ENCODE measurements at regions not wholly inside any gene's neighbourhood (a gene's known extent, or its start where the extent isn't known, plus 50 kb on each side); places are given as distances from the start of the nearest gene placed in this dataset.
A peak's percentile ranks its signal among the peaks of the same experiment; 100 is the strongest.
"Not testable (repeated sequence)": the region's sequence is repeated elsewhere in the genome, so short reads cannot be mapped to it uniquely, and the experiment has no call there.

DNA sequence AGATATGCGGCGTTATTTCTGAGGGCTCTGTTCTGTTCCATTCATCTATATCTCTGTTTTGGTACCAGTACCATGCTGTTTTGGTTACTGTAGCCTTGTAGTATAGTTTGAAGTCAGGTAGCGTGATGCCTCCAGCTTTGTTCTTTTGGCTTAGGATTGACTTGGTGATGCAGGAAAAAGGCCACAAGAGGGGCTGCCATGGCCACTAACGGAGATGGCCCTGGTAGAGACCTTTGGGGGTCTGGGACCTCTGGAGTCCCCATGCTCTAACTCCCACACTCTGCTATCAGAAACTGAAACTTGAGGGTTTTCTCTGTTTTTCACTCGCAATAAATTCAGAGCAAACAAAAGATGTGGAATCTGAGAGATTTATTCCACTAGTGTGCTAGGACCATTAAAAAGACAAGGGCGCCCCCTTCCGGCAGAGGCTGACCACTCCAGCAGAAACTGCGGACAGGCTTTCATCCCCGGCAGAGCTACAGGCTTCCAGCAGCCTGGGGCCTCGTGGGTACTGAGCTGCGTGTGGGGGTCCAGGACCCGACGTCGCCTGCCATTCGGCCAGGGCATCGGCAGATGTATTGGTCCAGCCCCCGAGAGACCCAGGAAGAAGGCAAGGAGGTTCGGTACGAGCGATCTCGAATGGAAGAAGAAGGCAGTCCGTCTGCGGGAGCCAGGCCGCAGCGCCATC is 775.1 kb downstream of the EPHA7 start:
- not testable (repeated sequence) for DNase-seq

- no peak for DNase-seq
Observed at GRCh38 chr6:92635553-92636153, 783.7 kb downstream of the EPHA7 start.

GRCh38 chr6:92634561-92634960 is 784.8 kb downstream of the EPHA7 start:
- no peak for DNase-seq

DNA sequence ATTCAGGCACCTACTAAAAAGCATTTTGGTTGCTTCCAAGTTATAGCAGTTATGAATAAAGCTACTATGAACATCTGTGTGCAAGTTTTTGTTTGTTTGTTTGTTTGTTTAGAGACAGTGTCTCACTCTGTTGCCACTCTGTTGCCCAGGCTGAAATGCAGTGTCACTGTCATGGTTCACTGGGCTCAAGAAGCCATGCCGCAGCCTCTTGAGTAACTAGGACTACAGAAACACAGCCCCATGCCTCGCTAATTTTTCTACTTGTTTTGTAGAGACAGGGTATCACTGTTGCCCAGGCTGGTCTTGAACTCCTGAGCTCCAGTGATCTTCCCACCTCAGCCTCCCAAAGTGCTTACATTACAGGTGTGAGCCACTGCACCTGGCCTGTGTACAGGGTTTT is 795.9 kb downstream of the EPHA7 start:
- DNase-seq: no peak

- DNase-seq: no peak
Observed at GRCh38 chr6:92617721-92618120, 801.6 kb downstream of the EPHA7 start.

DNA sequence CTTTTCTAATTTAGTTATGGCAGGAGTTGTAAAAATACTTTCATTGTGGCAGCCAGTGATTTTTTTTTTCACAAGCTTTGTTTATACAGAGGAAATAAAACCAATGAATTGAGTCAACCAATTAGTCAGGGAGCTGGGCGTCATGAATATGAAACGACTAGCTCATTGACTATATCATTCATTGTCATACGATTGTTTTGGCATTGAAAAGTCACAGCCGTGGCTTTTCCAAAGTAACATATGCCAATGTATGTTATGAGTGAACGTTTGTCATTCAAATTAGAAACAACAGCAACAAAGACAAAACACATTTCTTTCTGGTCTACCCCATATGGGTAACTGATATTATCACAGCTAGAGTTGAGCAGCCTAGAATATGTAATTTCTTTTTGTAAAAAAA is 810.6 kb downstream of the EPHA7 start:
- no peak for DNase-seq

DNA sequence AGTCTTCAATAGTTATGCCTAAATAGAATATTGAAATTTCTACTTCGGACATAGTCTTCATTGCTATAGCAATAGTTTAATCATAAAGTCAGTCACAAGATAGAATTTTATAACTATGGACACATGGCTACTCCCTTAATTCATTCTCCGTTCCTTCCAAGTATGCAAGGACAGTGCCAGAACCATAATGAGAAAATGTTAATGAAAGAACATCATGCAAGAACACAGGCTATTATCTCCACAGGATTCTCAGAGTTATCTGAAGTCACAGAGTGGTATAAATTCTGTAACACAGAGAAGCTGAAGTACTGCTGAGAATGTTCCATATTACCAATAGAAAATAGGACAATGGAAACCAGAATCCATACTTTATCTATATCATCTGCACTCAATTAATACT is 826.2 kb downstream of the EPHA7 start:
- no peak for DNase-seq

- DNase-seq: no peak
Observed at GRCh38 chr6:92589996-92590395, 829.4 kb downstream of the EPHA7 start.

GRCh38 chr6:92588148-92588547 is 831.2 kb downstream of the EPHA7 start:
- no peak for DNase-seq

GRCh38 chr6:92587525-92587924 is 831.8 kb downstream of the EPHA7 start:
- no peak for DNase-seq

GRCh38 chr6:92586236-92586977 is 833.0 kb downstream of the EPHA7 start:
- DNase-seq: peak in 1 of 3 donors; percentile 7

DNA sequence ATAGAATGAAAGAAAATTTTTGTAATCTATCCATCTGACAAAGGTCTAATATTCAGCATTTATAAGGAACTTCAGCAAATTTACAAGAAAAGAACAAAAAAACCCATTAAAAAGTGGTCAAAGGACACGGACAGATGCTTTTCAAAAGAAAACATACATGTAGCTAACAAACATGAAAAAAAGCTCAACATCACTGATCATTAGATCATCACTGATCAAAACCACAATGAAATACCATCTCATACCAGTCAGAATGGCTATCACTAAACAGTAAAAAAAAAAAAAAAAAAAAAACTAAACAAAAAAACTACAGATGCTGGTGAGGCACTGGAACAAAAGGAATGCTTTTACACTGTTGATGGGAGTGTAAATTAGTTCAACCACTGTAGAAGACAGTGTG is 837.1 kb downstream of the EPHA7 start:
- no peak for DNase-seq

GRCh38 chr6:92577077-92577719 is 842.2 kb downstream of the EPHA7 start:
- DNase-seq: peak in 1 of 3 donors; percentile 50

DNA sequence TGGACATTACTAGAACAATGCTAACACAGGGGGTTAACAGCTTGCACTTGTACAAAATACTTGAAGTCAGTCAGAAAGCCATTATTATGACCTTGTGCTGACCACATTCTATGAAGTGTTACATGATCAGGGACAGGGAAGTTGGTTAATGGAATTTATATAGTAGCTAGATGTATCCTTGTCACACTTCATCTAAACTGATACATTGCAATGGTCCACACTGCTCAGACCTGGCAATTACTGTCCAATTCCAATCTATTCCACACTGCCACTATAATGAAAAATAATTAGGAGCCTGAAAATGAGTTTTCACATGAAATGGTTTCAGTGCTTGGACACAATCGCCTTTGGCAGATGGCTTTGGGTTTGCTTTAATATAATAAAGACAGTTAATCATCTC is 850.8 kb downstream of the EPHA7 start:
- DNase-seq: no peak

DNA sequence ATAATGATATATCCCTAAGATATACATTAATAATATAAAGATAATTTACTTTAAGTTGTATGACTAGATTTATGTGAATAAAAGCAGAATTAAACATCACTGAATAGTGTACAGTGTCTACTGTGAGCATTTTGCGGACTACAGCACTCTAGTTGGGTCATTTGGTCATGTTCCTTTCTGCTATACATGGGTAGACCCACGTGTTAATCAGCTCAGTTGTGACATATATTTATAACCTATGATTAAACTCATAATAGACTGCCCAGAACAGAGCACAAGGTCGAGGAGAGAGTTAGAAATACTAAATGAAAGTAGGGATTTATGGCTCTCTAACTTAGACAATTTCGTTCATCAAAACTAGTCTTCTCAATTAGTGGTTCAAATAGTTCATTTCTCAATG is 852.7 kb downstream of the EPHA7 start:
- no peak for DNase-seq

GRCh38 chr6:92564376-92564775 is 855.0 kb downstream of the EPHA7 start:
- no peak for DNase-seq

GRCh38 chr6:92559611-92560010 is 859.7 kb downstream of the EPHA7 start:
- no peak for DNase-seq

GRCh38 chr6:92559003-92559402 is 860.4 kb downstream of the EPHA7 start:
- peak in 1 of 3 donors; percentile 15 for DNase-seq

- no peak for DNase-seq
Observed at GRCh38 chr6:92550501-92550900, 868.9 kb downstream of the EPHA7 start.

- DNase-seq: no peak
Observed at GRCh38 chr6:92545861-92546260, 873.5 kb downstream of the EPHA7 start.

DNA sequence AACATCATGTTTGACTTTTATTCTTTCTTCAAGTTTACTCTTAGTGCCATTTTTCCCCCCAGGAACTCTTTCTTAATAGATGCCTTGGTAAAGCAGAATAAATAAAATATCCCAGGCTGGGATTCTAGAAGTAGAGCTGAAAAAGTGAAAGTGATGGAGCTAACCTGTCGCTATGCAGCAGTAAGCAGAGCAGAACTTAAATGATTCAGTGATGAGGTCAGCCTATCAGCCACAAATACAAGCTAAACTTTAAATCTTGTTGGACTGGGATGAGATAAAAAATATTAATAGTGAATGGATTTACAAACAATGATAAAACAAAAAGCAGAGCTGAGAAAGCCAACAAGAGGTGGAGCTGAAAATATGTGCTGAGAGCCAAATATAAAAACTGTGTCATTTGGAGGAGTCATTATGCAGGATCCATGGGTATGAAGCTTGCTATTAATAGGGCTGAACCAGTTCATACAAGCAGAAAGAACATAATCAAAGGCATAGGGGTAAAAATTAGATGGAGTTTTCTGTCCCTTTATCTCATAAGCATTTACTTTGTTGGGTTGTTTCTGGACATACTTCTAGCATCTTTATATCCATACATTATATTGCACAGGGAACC is 877.8 kb downstream of the EPHA7 start:
- no peak for DNase-seq

GRCh38 chr6:92538926-92539325 is 880.4 kb downstream of the EPHA7 start:
- no peak for DNase-seq
